GM12865 (cell line): ENCODE measurements at regions not wholly inside any gene's neighbourhood (a gene's known extent, or its start where the extent isn't known, plus 50 kb on each side); places are given as distances from the start of the nearest gene placed in this dataset.

Experiments
- DNase-seq: peaks from one replicate; pipeline ENCODE4 v3.0.0; 2010; ENCODE audit warnings: low read depth
- H3K4me3 ChIP-seq: 2 replicates; pipeline ENCODE4 v1.5.1; 2011; ENCODE audit warnings: mild to moderate bottlenecking, low read depth, low read length, control low read depth
- TF ChIP-seq, protein P1 (sequence below): IDR thresholded peaks from 2 replicates; pipeline ENCODE4 v1.5.1; 2011; ENCODE audit warnings: low read length, control low read depth, low read depth, inconsistent platforms; ENCODE audit not compliant: insufficient read depth; ENCODE audit errors: missing control alignments

DNA sequence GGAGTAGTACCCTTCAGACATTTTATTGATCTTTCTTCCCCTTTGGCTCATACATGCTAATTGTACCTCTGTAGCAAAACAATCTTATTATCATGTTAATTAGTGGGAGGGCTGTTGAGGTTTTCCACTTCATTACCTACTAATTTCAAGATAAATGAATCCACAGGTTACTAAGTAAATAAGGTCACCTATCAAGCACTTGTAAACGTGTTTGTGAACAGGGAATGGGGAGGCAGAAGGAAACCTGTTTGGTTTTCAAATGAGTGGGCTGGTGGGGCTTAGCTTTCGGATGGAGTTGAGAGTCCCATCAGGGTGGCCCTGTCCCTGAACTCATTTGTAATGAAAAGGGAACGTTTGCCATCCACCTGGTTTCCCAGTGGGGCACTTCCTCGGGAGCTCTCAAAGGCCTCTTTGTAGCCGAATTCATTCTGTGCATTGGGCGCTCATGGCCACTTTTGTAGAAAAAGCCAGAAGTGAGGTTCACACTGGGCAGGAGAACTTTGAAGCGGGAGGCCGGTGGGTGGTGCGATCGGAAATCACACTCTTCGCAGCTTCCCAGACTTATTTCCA lies 419.8 kb upstream of the NR2F2 start:
- no peak for DNase-seq
- TF ChIP-seq, protein P1, sequence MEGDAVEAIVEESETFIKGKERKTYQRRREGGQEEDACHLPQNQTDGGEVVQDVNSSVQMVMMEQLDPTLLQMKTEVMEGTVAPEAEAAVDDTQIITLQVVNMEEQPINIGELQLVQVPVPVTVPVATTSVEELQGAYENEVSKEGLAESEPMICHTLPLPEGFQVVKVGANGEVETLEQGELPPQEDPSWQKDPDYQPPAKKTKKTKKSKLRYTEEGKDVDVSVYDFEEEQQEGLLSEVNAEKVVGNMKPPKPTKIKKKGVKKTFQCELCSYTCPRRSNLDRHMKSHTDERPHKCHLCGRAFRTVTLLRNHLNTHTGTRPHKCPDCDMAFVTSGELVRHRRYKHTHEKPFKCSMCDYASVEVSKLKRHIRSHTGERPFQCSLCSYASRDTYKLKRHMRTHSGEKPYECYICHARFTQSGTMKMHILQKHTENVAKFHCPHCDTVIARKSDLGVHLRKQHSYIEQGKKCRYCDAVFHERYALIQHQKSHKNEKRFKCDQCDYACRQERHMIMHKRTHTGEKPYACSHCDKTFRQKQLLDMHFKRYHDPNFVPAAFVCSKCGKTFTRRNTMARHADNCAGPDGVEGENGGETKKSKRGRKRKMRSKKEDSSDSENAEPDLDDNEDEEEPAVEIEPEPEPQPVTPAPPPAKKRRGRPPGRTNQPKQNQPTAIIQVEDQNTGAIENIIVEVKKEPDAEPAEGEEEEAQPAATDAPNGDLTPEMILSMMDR, result no peak
- no peak overlapping the region for H3K4me3 ChIP-seq

DNA sequence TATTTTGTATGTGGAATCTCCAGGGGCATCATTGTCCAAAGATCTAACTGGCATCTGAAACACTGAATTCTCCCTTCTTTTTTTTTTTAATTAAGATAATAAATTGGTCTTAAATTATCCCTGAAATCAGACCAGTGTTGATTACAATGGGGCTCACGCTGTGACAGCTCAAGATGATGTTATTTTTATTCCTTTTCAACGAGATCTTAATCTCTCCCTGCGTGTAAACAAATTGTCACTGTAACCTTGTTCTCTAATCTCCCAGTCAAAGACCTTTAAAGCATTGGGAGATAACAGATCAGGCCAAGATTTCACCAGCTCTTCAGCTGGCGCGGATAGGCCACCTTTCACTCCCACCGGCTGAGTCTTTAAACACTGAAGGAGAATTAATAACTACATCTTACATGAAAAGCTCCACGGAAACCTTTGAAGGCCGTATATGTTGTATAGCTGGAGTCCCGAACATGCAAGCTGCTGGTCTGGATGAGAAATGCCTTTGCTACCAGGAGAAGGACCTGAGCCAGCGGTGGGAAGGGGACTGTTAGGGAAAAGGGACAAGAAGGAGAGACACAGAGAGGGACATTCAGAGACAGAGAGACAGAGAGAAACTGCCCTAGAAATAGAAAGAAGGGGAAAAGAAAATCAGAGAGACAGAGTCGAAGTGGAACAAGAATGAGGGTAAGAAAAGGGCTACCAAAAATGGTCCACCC lies 418.8 kb upstream of the NR2F2 start:
- DNase-seq, result no peak
- no peak overlapping the region for H3K4me3 ChIP-seq
- TF ChIP-seq, protein P1, result no peak

DNA sequence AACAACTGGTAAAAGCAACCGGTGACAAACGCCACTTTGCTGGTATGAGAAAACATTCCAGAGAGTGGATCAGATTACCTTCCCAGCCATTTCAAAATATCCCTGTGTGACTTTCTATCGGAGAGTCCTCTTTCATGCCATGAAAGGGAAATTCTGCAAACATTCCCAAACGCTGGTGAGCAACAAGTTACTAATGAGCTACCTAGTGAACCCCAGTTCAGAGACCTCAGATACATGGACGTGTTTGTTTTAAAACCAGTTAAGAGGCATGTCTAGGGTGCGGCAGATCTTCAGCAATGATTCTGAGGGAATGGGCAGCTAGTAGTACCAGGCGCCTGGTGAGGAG lies 418.2 kb upstream of the NR2F2 start:
- no peak overlapping the region for H3K4me3 ChIP-seq
- TF ChIP-seq, protein P1, result no peak
- no peak for DNase-seq

DNA sequence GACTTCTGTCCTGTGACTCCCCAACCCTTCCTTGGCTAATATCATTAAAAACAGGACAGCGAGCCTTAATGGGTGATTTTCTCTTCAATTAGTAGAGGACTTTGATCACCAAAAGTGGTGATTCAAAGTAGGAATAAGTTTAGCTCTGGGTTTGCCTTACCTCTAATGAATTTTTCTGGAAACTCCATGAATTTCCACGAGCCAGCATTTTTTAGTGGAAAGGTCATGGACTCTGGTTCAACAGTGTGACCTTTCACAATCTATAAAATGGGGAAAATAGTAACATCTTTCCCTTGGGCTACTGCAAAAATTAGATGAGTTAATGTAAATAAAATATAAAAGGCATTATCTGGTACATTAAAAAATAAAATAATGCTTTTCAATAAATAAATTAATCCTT lies 417.8 kb upstream of the NR2F2 start:
- H3K4me3 ChIP-seq, result no peak overlapping the region
- DNase-seq, result no peak
- TF ChIP-seq, protein P1, result no peak

DNA sequence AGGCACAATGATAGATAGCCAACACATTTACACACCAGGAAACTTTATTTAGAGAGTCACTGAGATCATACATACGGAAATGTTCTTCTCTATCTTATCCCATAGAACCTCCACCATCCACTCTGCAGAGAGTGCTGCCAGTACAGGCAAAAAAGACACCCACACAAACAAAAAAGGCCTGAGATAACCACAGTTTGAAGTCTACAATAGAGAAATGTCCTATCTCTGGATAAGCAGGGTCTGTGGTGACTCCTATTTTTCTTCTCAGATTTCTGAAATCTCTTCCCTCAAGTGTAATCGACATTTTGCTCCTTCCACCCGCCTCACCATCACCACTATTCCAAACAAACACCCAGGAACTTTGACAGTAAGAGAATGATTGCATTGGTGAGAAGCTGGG lies 413.9 kb upstream of the NR2F2 start:
- TF ChIP-seq, protein P1, result no peak
- no peak overlapping the region for H3K4me3 ChIP-seq
- no peak for DNase-seq

DNA sequence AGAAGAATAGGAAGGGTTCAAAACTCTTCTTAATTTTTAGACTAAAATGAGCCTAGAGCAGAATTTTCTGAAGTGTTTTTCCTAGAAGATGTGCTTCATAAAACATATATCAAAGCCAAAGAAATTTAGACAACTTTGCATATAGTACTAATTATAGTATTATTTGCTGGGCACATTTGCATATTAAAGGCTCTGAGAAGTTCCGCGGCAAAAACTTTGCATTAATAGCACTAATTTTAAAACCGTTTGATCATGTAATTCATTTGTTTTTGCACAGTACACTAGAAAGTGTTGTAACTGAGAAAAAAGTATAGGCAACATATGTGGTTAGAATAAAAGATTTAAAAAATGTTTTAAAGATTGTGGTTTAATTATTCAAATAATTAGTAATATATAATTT lies 412.0 kb upstream of the NR2F2 start:
- DNase-seq, result no peak
- no peak overlapping the region for H3K4me3 ChIP-seq
- TF ChIP-seq, protein P1, result no peak

DNA sequence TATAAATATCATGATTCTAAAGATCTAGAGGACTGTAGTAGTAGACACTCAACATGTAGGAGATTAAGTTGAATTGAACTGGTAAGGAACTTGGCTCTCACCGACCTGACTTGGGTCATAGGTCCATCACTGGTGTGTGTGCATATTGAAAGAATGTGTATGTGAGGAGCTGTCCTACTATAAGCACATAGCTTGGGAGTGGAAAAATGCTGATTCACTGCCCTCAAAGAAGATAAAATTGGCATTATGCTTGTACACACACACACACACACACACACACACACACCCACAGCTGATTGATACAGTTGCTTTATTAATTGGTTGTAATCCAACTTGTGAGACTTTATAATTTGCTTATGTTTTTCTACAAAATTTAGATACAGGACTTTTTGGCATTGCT lies 411.0 kb upstream of the NR2F2 start:
- H3K4me3 ChIP-seq, result no peak overlapping the region
- no peak for DNase-seq
- TF ChIP-seq, protein P1, result no peak
